ENCODE measurements at regions not wholly inside any gene's neighbourhood (a gene's known extent, or its start where the extent isn't known, plus 50 kb on each side); places are given as distances from the start of the nearest gene placed in this dataset.

- Histone ChIP-seq H3K27me3 (replicated peaks in 1 of 2; ENCODE audit: control insufficient read depth in 2 of 2, extremely low read depth in 1 of 2, insufficient read depth in 2 of 2, low read length in 1 of 2) (no peaks in the 10 kb centered on the region), H3K27ac (ENCODE audit: low read length) (no peak overlapping the region), H3K9me3 (no peaks in the 10 kb centered on the region), H3K4me1 (ENCODE audit: control insufficient read depth in 1 of 2, extremely low read depth in 1 of 2, insufficient read depth in 2 of 2, low read length in 2 of 2) (peaks cover 0 to 2% of the 10 kb centered on the region in 2 experiments), H3K36me3 (ENCODE audit: control insufficient read depth in 2 of 2, extremely low read depth in 1 of 2, insufficient read depth in 1 of 2, low read length in 1 of 2) (no peaks in the 10 kb centered on the region), H3K4me3 (ENCODE audit: control insufficient read depth in 1 of 2, extremely low read depth in 1 of 2, low read length in 1 of 2) (no peak overlapping the region)
- Mint-ChIP-seq H3K9me3 (no peaks in the 10 kb centered on the region), H3K27me3 (peaks cover 5 to 7% of the 10 kb centered on the region in 2 donors), H3K36me3 (no peaks in the 10 kb centered on the region), H3K4me1 (peaks cover 0 to 4% (median 0%) of the 10 kb centered on the region in 3 donors), H3K27ac (no peak overlapping the region), H3K4me3 (no peak overlapping the region)
- CTCF ChIA-PET, result interaction anchor here in 1 of 2 donors (0.7 kb wide), 1 partner anchor 8 kb away, joined by 3 read pairs; no protein-coding TSS in a partner anchor
- no peak for DNase-seq
- POLR2A ChIA-PET, result no interaction called here
- no peak for ATAC-seq (replicated peaks in 1 of 4)
- WGBS (ENCODE audit: insufficient coverage), result 80% methylated on average over 3 of the region's 13 CpGs
Measured at GRCh38 chr4:123343400-123344041, 53.1 kb upstream of the SPRY1 start.

GRCh38 chr4:123345137-123345934 lies 51.3 kb upstream of the SPRY1 start:
- Histone ChIP-seq H3K4me1 (ENCODE audit: control insufficient read depth in 1 of 2, extremely low read depth in 1 of 2, insufficient read depth in 2 of 2, low read length in 2 of 2) (peaks cover 0 to 2% of the 10 kb centered on the region in 2 experiments), H3K9me3 (no peaks in the 10 kb centered on the region), H3K27me3 (replicated peaks in 1 of 2; ENCODE audit: control insufficient read depth in 2 of 2, extremely low read depth in 1 of 2, insufficient read depth in 2 of 2, low read length in 1 of 2) (no peaks in the 10 kb centered on the region), H3K4me3 (ENCODE audit: control insufficient read depth in 1 of 2, extremely low read depth in 1 of 2, low read length in 1 of 2) (no peak overlapping the region), H3K36me3 (ENCODE audit: control insufficient read depth in 2 of 2, extremely low read depth in 1 of 2, insufficient read depth in 1 of 2, low read length in 1 of 2) (no peaks in the 10 kb centered on the region), H3K27ac (ENCODE audit: low read length) (no peak overlapping the region)
- DNase-seq (no peak), ATAC-seq (replicated peaks in 1 of 4) (no peak)
- peaks cover 8% of the 10 kb centered on the region in 2 donors for H3K27me3 Mint-ChIP-seq
- WGBS (ENCODE audit: insufficient coverage), result 89% methylated on average over 4 of the region's 9 CpGs
- H3K9me3 Mint-ChIP-seq, result no peaks in the 10 kb centered on the region
- peaks cover 0 to 4% (median 0%) of the 10 kb centered on the region in 3 donors for H3K4me1 Mint-ChIP-seq
- CTCF ChIA-PET, result interaction anchor here in 1 of 2 donors (0.7 kb wide), 1 partner anchor 614 kb away, joined by 3 read pairs; no protein-coding TSS in a partner anchor
- H3K4me3 Mint-ChIP-seq, result no peak overlapping the region
- H3K36me3 Mint-ChIP-seq, result no peaks in the 10 kb centered on the region
- no peak overlapping the region for H3K27ac Mint-ChIP-seq
- POLR2A ChIA-PET, result no interaction called here

GRCh38 chr4:123345935-123346300 lies 50.7 kb upstream of the SPRY1 start:
- H3K9me3 Mint-ChIP-seq, result no peaks in the 10 kb centered on the region
- Histone ChIP-seq H3K36me3 (ENCODE audit: control insufficient read depth in 2 of 2, extremely low read depth in 1 of 2, insufficient read depth in 1 of 2, low read length in 1 of 2) (no peaks in the 10 kb centered on the region), H3K4me1 (ENCODE audit: control insufficient read depth in 1 of 2, extremely low read depth in 1 of 2, insufficient read depth in 2 of 2, low read length in 2 of 2) (peaks cover 0 to 2% of the 10 kb centered on the region in 2 experiments), H3K9me3 (no peaks in the 10 kb centered on the region), H3K27me3 (replicated peaks in 1 of 2; ENCODE audit: control insufficient read depth in 2 of 2, extremely low read depth in 1 of 2, insufficient read depth in 2 of 2, low read length in 1 of 2) (no peaks in the 10 kb centered on the region), H3K4me3 (ENCODE audit: control insufficient read depth in 1 of 2, extremely low read depth in 1 of 2, low read length in 1 of 2) (no peak overlapping the region), H3K27ac (ENCODE audit: low read length) (no peak overlapping the region)
- H3K27me3 Mint-ChIP-seq, result peaks cover 8% of the 10 kb centered on the region in 2 donors
- no CpG with 5 or more reads among the region's 3 CpGs for WGBS (ENCODE audit: insufficient coverage)
- peaks cover 0 to 4% (median 0%) of the 10 kb centered on the region in 3 donors for H3K4me1 Mint-ChIP-seq
- no peaks in the 10 kb centered on the region for H3K36me3 Mint-ChIP-seq
- POLR2A ChIA-PET, result interaction anchor here in 1 of 2 donors (0.6 kb wide), 1 partner anchor 1079 kb away, joined by 4 read pairs; no protein-coding TSS in a partner anchor
- DNase-seq (no peak), ATAC-seq (replicated peaks in 1 of 4) (no peak)
- no peak overlapping the region for H3K27ac Mint-ChIP-seq
- no peak overlapping the region for H3K4me3 Mint-ChIP-seq
- CTCF ChIA-PET, result interaction anchor here in 1 of 2 donors (0.7 kb wide), 1 partner anchor 615 kb away, joined by 3 read pairs; no protein-coding TSS in a partner anchor

GRCh38 chr4:123346330-123346940 lies 50.2 kb upstream of the SPRY1 start:
- H3K4me1 ChIP-seq (ENCODE audit: control insufficient read depth in 1 of 2, extremely low read depth in 1 of 2, insufficient read depth in 2 of 2, low read length in 2 of 2), result peaks cover 0 to 2% of the 10 kb centered on the region in 2 experiments
- H3K4me3 ChIP-seq (ENCODE audit: control insufficient read depth in 1 of 2, extremely low read depth in 1 of 2, low read length in 1 of 2), result no peak overlapping the region
- Mint-ChIP-seq H3K27me3 (peaks cover 8% of the 10 kb centered on the region in 2 donors), H3K4me3 (no peak overlapping the region), H3K9me3 (no peaks in the 10 kb centered on the region), H3K4me1 (peaks cover 0 to 4% (median 0%) of the 10 kb centered on the region in 3 donors), H3K27ac (no peak overlapping the region), H3K36me3 (no peaks in the 10 kb centered on the region)
- no peak for DNase-seq
- H3K27ac ChIP-seq (ENCODE audit: low read length), result no peak overlapping the region
- POLR2A ChIA-PET, result interaction anchor here in 1 of 2 donors (0.6 kb wide), 1 partner anchor 1078 kb away, joined by 4 read pairs; no protein-coding TSS in a partner anchor
- no peaks in the 10 kb centered on the region for H3K9me3 ChIP-seq
- ATAC-seq (replicated peaks in 1 of 4), result no peak
- 83% methylated on average over 4 of the region's 7 CpGs for WGBS (ENCODE audit: insufficient coverage)
- no peaks in the 10 kb centered on the region for H3K36me3 ChIP-seq (ENCODE audit: control insufficient read depth in 2 of 2, extremely low read depth in 1 of 2, insufficient read depth in 1 of 2, low read length in 1 of 2)
- CTCF ChIA-PET, result interaction anchor here in 1 of 2 donors (0.7 kb wide), 1 partner anchor 615 kb away, joined by 3 read pairs; no protein-coding TSS in a partner anchor
- H3K27me3 ChIP-seq (replicated peaks in 1 of 2; ENCODE audit: control insufficient read depth in 2 of 2, extremely low read depth in 1 of 2, insufficient read depth in 2 of 2, low read length in 1 of 2), result no peaks in the 10 kb centered on the region

All from T-cell (primary cell).